GM19099 (cell line): ENCODE measurements at regions not wholly inside any gene's neighbourhood (a gene's known extent, or its start where the extent isn't known, plus 50 kb on each side); places are given as distances from the start of the nearest gene placed in this dataset.

Source experiments
- POLR2A ChIP-seq: IDR thresholded peaks from 3 replicates; pipeline ENCODE4 v1.6.1; 2011; ENCODE audit warnings: low read depth; ENCODE audit not compliant: insufficient read length; ENCODE audit errors: extremely low read depth

- no peak for TF ChIP-seq POLR2A
These were observed 936.5 kb downstream of the TBC1D22A start for GRCh38 chr22:47698906-47699305.

GRCh38 chr22:47697861-47698260 lies 935.4 kb downstream of the TBC1D22A start:
- TF ChIP-seq POLR2A = no peak

GRCh38 chr22:47696776-47697175 lies 934.3 kb downstream of the TBC1D22A start:
- no peak for TF ChIP-seq POLR2A

- TF ChIP-seq POLR2A = no peak
These were observed 932.7 kb downstream of the TBC1D22A start for GRCh38 chr22:47695176-47695575.

GRCh38 chr22:47694536-47695130 lies 932.2 kb downstream of the TBC1D22A start:
- TF ChIP-seq POLR2A = no peak

- no peak for TF ChIP-seq POLR2A
These were observed 931.2 kb downstream of the TBC1D22A start for GRCh38 chr22:47693606-47694005.

- TF ChIP-seq POLR2A = no peak
These were observed 930.4 kb downstream of the TBC1D22A start for GRCh38 chr22:47692811-47693210.

- no peak for TF ChIP-seq POLR2A
These were observed 928.9 kb downstream of the TBC1D22A start for GRCh38 chr22:47691152-47691895.

GRCh38 chr22:47690586-47690985 lies 928.1 kb downstream of the TBC1D22A start:
- no peak for TF ChIP-seq POLR2A

GRCh38 chr22:47690166-47690565 lies 927.7 kb downstream of the TBC1D22A start:
- no peak for TF ChIP-seq POLR2A

GRCh38 chr22:47687776-47688175 lies 925.3 kb downstream of the TBC1D22A start:
- TF ChIP-seq POLR2A = no peak

GRCh38 chr22:47687346-47687655 lies 924.9 kb downstream of the TBC1D22A start:
- no peak for TF ChIP-seq POLR2A

- TF ChIP-seq POLR2A = no peak
These were observed 924.3 kb downstream of the TBC1D22A start for GRCh38 chr22:47686594-47687345.

GRCh38 chr22:47681411-47682165 lies 919.1 kb downstream of the TBC1D22A start:
- TF ChIP-seq POLR2A = no peak

GRCh38 chr22:47678636-47679287 lies 916.3 kb downstream of the TBC1D22A start:
- no peak for TF ChIP-seq POLR2A
